H9 (cell line): ENCODE measurements at regions not wholly inside any gene's neighbourhood (a gene's known extent, or its start where the extent isn't known, plus 50 kb on each side); places are given as distances from the start of the nearest gene placed in this dataset.

Source experiments
- DNase-seq: peaks from one replicate; pipeline ENCODE4 v3.0.0-alpha.2; 2017
- H2AFZ ChIP-seq: one replicate; pipeline ENCODE4 v1.6.1; 2013; ENCODE audit warnings: mild to moderate bottlenecking, low read length, control low read depth, moderate library complexity
- H2AK5ac ChIP-seq: 2 replicates; pipeline ENCODE4 v1.6.1; 2013; ENCODE audit warnings: low read length, control low read depth, mixed read lengths; ENCODE audit not compliant: insufficient read length
- H2BK120ac ChIP-seq: one replicate; pipeline ENCODE4 v1.6.1; 2013; ENCODE audit warnings: low read depth, mild to moderate bottlenecking, low read length, control low read depth, inconsistent platforms; ENCODE audit not compliant: poor library complexity, severe bottlenecking
- H2BK12ac ChIP-seq: 2 replicates; pipeline ENCODE4 v1.6.1; 2013; ENCODE audit warnings: low read length, control low read depth, mixed read lengths, low read depth; ENCODE audit not compliant: insufficient read length
- H2BK15ac ChIP-seq: 2 replicates; pipeline ENCODE4 v1.6.1; 2013; ENCODE audit warnings: low read depth, low read length, control low read depth
- H2BK20ac ChIP-seq: one replicate; pipeline ENCODE4 v1.6.1; 2013; ENCODE audit warnings: low read depth, mild to moderate bottlenecking, low read length, control low read depth, inconsistent platforms; ENCODE audit not compliant: poor library complexity, severe bottlenecking
- H2BK5ac ChIP-seq: 2 replicates; pipeline ENCODE4 v1.6.1; 2013; ENCODE audit warnings: low read length, control low read depth, mixed read lengths; ENCODE audit not compliant: insufficient read length
- H3K14ac ChIP-seq: 2 replicates; pipeline ENCODE4 v1.6.1; 2013; ENCODE audit warnings: low read length, control low read depth; ENCODE audit not compliant: insufficient read depth
- H3K18ac ChIP-seq: 2 replicates; pipeline ENCODE4 v1.6.1; 2013; ENCODE audit warnings: low read depth, mild to moderate bottlenecking, mixed read lengths, low read length, control low read depth; ENCODE audit not compliant: insufficient read length
- H3K23ac ChIP-seq: 2 replicates; pipeline ENCODE4 v1.6.1; 2013; ENCODE audit warnings: low read length, control low read depth, mixed read lengths, low read depth; ENCODE audit not compliant: insufficient read length
- H3K23me2 ChIP-seq: 2 replicates; pipeline ENCODE4 v1.6.1; 2013; ENCODE audit warnings: low read depth, mild to moderate bottlenecking, mixed read lengths, low read length, control low read depth; ENCODE audit not compliant: insufficient read length, poor library complexity, severe bottlenecking
- H3K27ac ChIP-seq: 2 replicates; pipeline ENCODE4 v1.5.1; 2013; ENCODE audit warnings: low read length, control low read depth, mixed read lengths, low read depth; ENCODE audit not compliant: insufficient read length
- H3K27me3 ChIP-seq: 2 replicates; pipeline ENCODE4 v1.6.1; 2013; ENCODE audit warnings: low read length, control low read depth, inconsistent platforms; ENCODE audit not compliant: insufficient read depth
- H3K4ac ChIP-seq: 2 replicates; pipeline ENCODE4 v1.6.1; 2013; ENCODE audit warnings: low read depth, mild to moderate bottlenecking, control low read depth, inconsistent platforms, low read length, moderate library complexity
- H3K4me1 ChIP-seq: 2 replicates; pipeline ENCODE4 v1.6.1; 2013; ENCODE audit warnings: low read length, control low read depth, inconsistent platforms; ENCODE audit not compliant: insufficient read depth
- H3K4me2 ChIP-seq: 2 replicates; pipeline ENCODE4 v1.6.1; 2013; ENCODE audit warnings: low read length, control low read depth, mixed read lengths; ENCODE audit not compliant: insufficient read length, insufficient read depth
- H3K56ac ChIP-seq: 2 replicates; pipeline ENCODE4 v1.6.1; 2013; ENCODE audit warnings: low read depth, mild to moderate bottlenecking, mixed read lengths, low read length, control low read depth; ENCODE audit not compliant: insufficient read length
- H3K79me1 ChIP-seq: 2 replicates; pipeline ENCODE4 v1.6.1; 2013; ENCODE audit warnings: low read depth, mild to moderate bottlenecking, moderate library complexity, low read length, control low read depth, inconsistent platforms; ENCODE audit not compliant: insufficient read depth, poor library complexity, severe bottlenecking
- H3K79me2 ChIP-seq: 2 replicates; pipeline ENCODE4 v1.6.1; 2013; ENCODE audit warnings: low read length, control low read depth, inconsistent platforms; ENCODE audit not compliant: insufficient read depth
- H3K9ac ChIP-seq: 2 replicates; pipeline ENCODE4 v1.6.1; 2013; ENCODE audit warnings: low read length, control low read depth, mixed read lengths; ENCODE audit not compliant: insufficient read length; ENCODE audit errors: extremely low read depth
- H3K9me3 ChIP-seq: one replicate; pipeline ENCODE4 v1.6.1; 2013; ENCODE audit warnings: low read depth, low read length, inconsistent platforms; ENCODE audit not compliant: control insufficient read depth
- H3T11ph ChIP-seq: one replicate; pipeline ENCODE4 v1.6.1; 2013; ENCODE audit warnings: mild to moderate bottlenecking, low read length, control low read depth, inconsistent platforms
- H4K20me1 ChIP-seq: one replicate; pipeline ENCODE4 v1.6.1; 2013; ENCODE audit not compliant: control insufficient read depth, insufficient read length, insufficient read depth
- H4K5ac ChIP-seq: 2 replicates; pipeline ENCODE4 v1.6.1; 2013; ENCODE audit warnings: low read depth, mild to moderate bottlenecking, mixed read lengths, low read length, control low read depth; ENCODE audit not compliant: insufficient read length
- H4K8ac ChIP-seq: replicated peaks from 2 replicates; pipeline ENCODE4 v1.6.1; 2013; ENCODE audit warnings: low read length, control low read depth, mixed read lengths, low read depth; ENCODE audit not compliant: insufficient read length
- H4K91ac ChIP-seq: 2 replicates; pipeline ENCODE4 v1.6.1; 2013; ENCODE audit warnings: low read depth, mild to moderate bottlenecking, moderate library complexity, mixed read lengths, low read length, control low read depth; ENCODE audit not compliant: insufficient read length
- H3K27ac Mint-ChIP-seq, 3 experiments: 2 replicates in 2 of 3; 3 replicates in 1 of 3; pipeline ENCODE4 v1.8.0; 2020 to 2021; ENCODE audit warnings: mixed read lengths in 3 of 3, mild to moderate bottlenecking in 1 of 3, moderate library complexity in 1 of 3
- H3K27me3 Mint-ChIP-seq: 2 replicates; pipeline ENCODE4 v1.8.0; 2021; ENCODE audit warnings: low read depth, mild to moderate bottlenecking, moderate library complexity, mixed read lengths
- H3K36me3 Mint-ChIP-seq, 3 experiments: 2 replicates in 2 of 3; 3 replicates in 1 of 3; pipeline ENCODE4 v1.8.0; 2020 to 2021; ENCODE audit warnings: low read depth in 3 of 3, mixed read lengths in 3 of 3; ENCODE audit not compliant: insufficient read depth in 1 of 3
- H3K4me1 Mint-ChIP-seq, 2 experiments: 2 replicates each; pipeline ENCODE4 v1.8.0; 2020; ENCODE audit warnings: mixed read lengths in 2 of 2
- H3K4me3 Mint-ChIP-seq, 2 experiments: 2 replicates in 1 of 2; 3 replicates in 1 of 2; pipeline ENCODE4 v1.8.0; 2020 to 2021; ENCODE audit warnings: mild to moderate bottlenecking in 2 of 2, mixed read lengths in 2 of 2, moderate library complexity in 1 of 2
- H3K9me3 Mint-ChIP-seq, 2 experiments: 2 replicates in 1 of 2; 3 replicates in 1 of 2; pipeline ENCODE4 v1.8.0; 2020; ENCODE audit warnings: mild to moderate bottlenecking in 2 of 2, mixed read lengths in 2 of 2, moderate library complexity in 1 of 2
- WGBS: extraction: QIAGEN DNeasy Blood & Tissue Kit; methylation state at CpG from one replicate; pipeline ENCODE4 v1.1.7; 2013; ENCODE audit warnings: missing lambda C conversion rate, low lambda C conversion rate, mixed read lengths; ENCODE audit not compliant: insufficient read length; ENCODE audit errors: extremely low coverage; 5-methylcytosine and 5-hydroxymethylcytosine counted together
- TF ChIP-seq, protein P1 (sequence below): fragments of 200-600 bp; sonication (generic); conservative IDR thresholded peaks from 3 replicates; pipeline ENCODE4 v1.8.0; 2021; ENCODE audit warnings: antibody characterized with exemption, mild to moderate bottlenecking

DNA sequence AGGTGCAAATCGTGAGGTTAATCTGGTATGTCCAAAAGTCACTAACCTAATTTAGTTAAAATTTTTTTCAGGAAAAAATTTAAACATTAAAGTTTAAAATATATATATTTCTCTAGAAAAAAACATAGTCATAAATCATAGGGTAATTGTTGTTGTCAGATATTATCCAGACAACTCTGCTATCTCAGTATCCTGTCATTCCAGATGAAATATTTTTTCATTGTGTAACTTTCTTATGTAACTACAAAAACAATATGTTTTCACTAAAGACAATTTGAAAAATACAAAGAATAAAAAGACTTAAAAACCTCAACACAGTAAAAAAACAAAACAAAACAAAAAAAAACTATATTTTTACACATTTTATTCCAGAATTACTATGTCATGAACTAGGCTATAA lies 57.6 kb downstream of the TENT5A start:
- Histone ChIP-seq H3K4me1 (no peaks in the 10 kb centered on the region), H3K4me2 (no peak overlapping the region), H2BK120ac (no peak overlapping the region), H3K79me1 (no peaks in the 10 kb centered on the region), H3K18ac (no peak overlapping the region), H2BK12ac (no peak overlapping the region), H3K56ac (no peak overlapping the region), H2AFZ (no peak overlapping the region), H2BK15ac (no peak overlapping the region), H3K27ac (no peak overlapping the region), H4K5ac (no peak overlapping the region), H3K79me2 (no peaks in the 10 kb centered on the region), H4K8ac (no peak overlapping the region), H3K23ac (no peak overlapping the region), H2AK5ac (no peak overlapping the region), H2BK5ac (no peak overlapping the region), H4K91ac (no peak overlapping the region), H3K14ac (no peak overlapping the region), H3K27me3 (no peaks in the 10 kb centered on the region), H3K9me3 (no peaks in the 10 kb centered on the region), H3K23me2 (no peaks in the 10 kb centered on the region), H3T11ph (no peak overlapping the region), H3K4ac (no peak overlapping the region), H3K9ac (no peak overlapping the region), H2BK20ac (no peak overlapping the region), H4K20me1 (no peaks in the 10 kb centered on the region)
- no peaks in the 10 kb centered on the region for H3K9me3 Mint-ChIP-seq
- no peaks in the 10 kb centered on the region for H3K27me3 Mint-ChIP-seq
- H3K36me3 Mint-ChIP-seq: no peaks in the 10 kb centered on the region
- H3K27ac Mint-ChIP-seq: no peak overlapping the region
- WGBS: no CpG with 5 or more reads among the region's 1 CpG
- TF ChIP-seq, protein P1, sequence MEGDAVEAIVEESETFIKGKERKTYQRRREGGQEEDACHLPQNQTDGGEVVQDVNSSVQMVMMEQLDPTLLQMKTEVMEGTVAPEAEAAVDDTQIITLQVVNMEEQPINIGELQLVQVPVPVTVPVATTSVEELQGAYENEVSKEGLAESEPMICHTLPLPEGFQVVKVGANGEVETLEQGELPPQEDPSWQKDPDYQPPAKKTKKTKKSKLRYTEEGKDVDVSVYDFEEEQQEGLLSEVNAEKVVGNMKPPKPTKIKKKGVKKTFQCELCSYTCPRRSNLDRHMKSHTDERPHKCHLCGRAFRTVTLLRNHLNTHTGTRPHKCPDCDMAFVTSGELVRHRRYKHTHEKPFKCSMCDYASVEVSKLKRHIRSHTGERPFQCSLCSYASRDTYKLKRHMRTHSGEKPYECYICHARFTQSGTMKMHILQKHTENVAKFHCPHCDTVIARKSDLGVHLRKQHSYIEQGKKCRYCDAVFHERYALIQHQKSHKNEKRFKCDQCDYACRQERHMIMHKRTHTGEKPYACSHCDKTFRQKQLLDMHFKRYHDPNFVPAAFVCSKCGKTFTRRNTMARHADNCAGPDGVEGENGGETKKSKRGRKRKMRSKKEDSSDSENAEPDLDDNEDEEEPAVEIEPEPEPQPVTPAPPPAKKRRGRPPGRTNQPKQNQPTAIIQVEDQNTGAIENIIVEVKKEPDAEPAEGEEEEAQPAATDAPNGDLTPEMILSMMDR: no peak
- DNase-seq: no peak
- no peak overlapping the region for H3K4me3 Mint-ChIP-seq
- peaks cover 26 to 30% of the 10 kb centered on the region in 2 experiments for H3K4me1 Mint-ChIP-seq
